ENCODE measurements at regions not wholly inside any gene's neighbourhood (a gene's known extent, or its start where the extent isn't known, plus 50 kb on each side); places are given as distances from the start of the nearest gene placed in this dataset.

- TF ChIP-seq CTCF (IDR thresholded peaks at IDR 0.05) (no peak), POLR2A (IDR thresholded peaks at IDR 0.05) (no peak), EP300 (IDR thresholded peaks at IDR 0.05) (no peak), POLR2AphosphoS5 (IDR thresholded peaks at IDR 0.05) (no peak)
Measured at GRCh38 chr5:159774476-159775031, 141.7 kb upstream of the ADRA1B start.

Measured in gastroesophageal sphincter (tissue), 3 donors.